ENCODE measurements at regions not wholly inside any gene's neighbourhood (a gene's known extent, or its start where the extent isn't known, plus 50 kb on each side); places are given as distances from the start of the nearest gene placed in this dataset.
A peak's percentile ranks its signal among the peaks of the same experiment; 100 is the strongest.

GRCh38 chr2:46816151-46816845, 99.3 kb downstream of the MCFD2 start:
- intact Hi-C loops (cut with DNase I), result no loop called here
- DNase-seq, result no peak
- no peak for ATAC-seq (ENCODE audit: poor library complexity)

DNA sequence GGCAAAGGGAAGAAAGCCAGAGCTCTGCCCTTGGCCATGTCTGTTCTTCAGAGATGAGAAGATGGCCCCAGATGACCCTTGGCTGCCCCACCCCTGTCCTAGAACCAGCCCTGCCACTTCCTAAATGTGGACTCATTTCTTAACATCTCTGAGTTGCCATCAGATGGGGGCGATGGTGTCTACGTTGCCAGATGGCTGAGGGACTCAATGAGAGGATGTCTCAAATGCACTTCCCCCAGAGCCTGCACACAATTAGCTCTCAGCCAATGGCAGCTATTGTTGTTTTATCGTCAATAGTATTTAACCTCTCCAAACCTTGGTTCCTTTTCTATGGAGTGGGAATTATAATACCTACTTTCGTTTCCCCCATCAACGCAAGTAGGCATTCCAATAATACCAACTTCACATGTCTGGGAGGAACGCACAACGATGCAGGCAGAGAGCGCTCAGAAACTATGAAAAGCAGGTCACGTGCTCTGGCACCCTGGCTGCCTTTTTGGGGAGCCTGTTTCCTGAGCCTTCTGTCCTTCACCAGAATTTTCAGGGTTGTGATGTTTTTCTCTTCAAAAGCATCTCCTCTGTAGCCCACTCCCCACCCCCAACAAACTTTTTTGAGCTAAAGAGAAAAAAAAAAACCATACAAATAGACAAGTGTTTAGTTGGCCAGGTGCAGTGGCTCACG, 100.3 kb downstream of the MCFD2 start:
- intact Hi-C loops (cut with DNase I), result no loop called here
- no peak for ATAC-seq (ENCODE audit: poor library complexity)
- DNase-seq, result no peak

DNA sequence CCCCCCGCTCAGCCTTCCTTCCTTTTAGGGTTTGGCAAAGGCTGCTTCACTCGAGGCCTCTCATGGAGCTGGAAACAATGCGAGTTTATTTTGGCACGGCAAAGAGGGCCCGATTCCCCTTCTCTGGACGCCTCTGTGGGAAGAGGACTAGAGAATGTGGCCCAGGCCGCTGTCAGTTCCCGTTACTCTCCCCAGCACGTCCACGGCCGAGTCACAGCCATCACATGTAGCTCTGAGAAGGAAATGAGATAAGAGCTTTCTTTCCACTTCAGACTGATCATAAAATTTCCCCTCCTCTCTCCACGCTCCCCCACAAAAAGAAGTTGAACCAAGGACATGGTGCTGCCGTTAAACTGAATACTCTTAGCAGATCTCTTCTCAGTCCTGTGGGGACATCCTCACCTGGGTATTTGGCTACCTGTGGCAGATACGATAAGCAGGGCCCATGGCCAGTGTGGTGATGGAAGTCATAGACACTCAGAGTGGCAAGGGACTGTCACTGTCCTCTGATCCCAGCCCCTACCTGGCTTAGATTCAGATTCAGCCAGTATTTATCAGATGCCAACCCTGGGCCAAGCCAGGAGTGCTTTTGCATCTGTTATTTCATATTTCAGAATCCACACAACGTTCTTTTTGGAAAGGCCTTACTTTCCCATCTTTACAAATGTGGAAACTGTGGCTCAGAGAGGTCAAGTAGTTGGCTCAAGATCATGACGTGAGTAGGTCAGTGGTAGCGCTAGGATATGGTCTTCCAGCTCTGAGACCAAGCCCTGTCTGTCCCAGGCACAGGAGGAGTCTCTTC, 101.2 kb downstream of the MCFD2 start:
- intact Hi-C loops (cut with DNase I), result loop anchor here (5.0 kb wide), 1 partner anchor 33 kb away; no protein-coding TSS in a partner anchor
- ATAC-seq (ENCODE audit: poor library complexity) (peak; percentile 73), DNase-seq (peak; percentile 91)

DNA sequence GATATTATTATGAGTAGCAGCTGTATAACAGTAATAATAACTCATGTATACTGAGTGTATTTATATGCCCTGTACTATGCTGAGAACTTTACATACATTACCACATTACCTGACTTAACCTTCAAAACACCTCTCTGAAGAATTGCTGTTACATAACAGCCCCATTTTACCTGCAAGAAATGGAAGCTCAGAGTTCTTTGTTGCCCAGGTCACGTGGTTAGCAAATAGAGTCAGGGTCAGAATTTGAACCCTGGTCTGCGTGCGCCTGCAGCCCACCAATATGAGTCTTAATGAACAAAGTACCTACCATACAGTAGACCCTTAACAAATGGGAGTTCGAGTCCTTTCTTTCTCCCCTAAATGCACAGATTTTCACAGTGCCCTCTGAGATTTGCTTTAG, 101.9 kb downstream of the MCFD2 start:
- ATAC-seq (ENCODE audit: poor library complexity), result no peak
- intact Hi-C loops (cut with DNase I), result loop anchor here (5.0 kb wide), 1 partner anchor 34 kb away; no protein-coding TSS in a partner anchor
- no peak for DNase-seq

- intact Hi-C loops (cut with DNase I), result loop anchor here (5.0 kb wide), 1 partner anchor 34 kb away; no protein-coding TSS in a partner anchor
- ATAC-seq (ENCODE audit: poor library complexity) (peak; percentile 61), DNase-seq (peak; percentile 85)
Measured at GRCh38 chr2:46813020-46813415, 102.6 kb downstream of the MCFD2 start.
